GM18517 (cell line): ENCODE measurements at regions not wholly inside any gene's neighbourhood (a gene's known extent, or its start where the extent isn't known, plus 50 kb on each side); places are given as distances from the start of the nearest gene placed in this dataset.

Experiments
- ATAC-seq: cut with Tn5 transposase; IDR thresholded peaks from one replicate; pipeline ENCODE4 v1.9.1; 2021; ENCODE audit warnings: mild to moderate bottlenecking, moderate library complexity; ENCODE audit not compliant: unreplicated experiment

DNA sequence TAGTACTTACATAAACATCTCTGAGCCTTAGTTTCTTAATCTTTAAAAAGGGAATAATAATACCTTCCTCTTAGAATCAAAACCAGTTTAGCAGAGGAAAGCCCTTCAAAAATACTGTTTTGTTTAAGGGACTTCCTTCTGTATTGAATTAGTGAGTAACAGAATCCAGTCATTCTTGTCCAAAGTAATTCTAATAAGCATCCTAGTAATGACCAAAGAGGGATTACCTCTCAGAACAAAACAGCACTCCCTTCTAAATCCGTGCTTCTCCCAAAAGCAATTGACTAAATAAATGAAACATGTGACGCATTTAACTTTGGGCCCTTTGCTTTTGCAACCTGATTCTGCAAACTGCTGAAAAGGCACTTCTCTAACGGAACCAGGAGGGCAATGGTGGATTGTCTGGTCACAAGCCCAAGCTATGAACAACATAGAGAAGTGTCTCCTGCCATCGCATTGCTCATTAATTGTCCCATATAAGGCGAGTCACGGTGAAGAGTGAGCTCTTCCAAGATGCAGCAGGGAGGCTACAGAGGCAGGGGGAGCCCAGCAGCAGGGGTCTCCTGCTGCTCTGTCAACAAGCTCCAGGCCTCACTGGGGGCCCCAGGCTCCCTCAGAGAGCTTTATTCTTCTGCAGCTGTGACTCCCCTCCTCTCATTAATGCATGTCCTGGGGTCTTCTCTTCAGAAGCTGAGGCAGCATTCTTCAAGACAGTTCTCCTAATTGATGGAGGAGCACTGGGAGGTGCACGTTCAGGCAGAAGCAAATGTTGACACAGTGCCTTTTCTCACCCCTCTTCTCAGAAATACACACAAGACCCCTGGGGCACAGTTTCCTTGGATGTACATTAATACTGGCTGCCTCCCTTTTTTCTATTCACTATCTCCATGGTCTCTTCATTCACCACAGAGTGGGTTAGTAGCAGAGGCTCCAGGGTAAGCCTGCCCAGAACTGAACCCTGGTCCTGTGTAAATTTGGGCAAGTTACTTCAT, 419.6 kb upstream of the RASGEF1B start:
- ATAC-seq, result no peak

GRCh38 chr4:81884986-81885385, 413.3 kb upstream of the RASGEF1B start:
- no peak for ATAC-seq

DNA sequence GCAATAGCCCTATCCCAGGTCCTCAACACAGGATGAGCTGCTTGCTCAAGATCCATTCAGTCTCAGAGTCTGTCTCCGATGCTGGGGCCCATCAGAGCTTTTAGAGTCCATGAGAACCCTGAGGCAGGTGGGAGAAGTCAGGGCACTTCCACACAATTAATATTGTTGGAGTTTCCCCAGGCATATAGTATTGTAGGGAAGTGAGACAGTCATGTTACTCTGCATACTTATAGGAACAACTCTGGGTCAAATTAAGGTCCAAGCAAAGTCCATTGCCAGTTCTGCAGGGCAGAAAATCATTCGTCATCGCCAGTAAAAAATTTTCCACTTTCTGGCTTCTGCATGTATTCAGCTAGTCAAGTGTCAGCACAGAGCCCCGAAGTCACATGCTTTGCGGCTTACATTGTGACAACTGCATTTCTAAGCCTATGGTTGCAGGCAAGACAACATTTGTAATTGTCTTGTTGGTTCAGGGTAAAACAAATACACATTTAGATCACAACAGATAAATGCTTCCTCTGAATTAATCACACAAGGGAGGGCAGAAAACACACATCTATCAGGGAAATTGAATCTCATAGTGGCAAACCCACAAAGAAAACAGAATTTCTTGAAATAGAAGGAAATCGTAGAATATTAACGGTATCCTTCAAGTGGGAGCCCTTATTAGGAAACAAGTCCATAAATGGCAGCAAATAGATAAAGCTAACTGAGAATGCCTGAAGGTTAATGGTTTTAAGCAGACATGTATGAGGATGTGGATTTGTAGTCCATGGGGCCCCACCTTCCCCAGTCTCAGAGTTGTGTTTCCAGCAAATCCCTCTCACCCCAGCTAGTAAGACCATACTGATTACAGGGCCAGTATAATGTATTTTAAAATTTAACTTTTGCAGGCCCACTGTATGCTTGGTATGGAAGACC, 412.1 kb upstream of the RASGEF1B start:
- no peak for ATAC-seq

DNA sequence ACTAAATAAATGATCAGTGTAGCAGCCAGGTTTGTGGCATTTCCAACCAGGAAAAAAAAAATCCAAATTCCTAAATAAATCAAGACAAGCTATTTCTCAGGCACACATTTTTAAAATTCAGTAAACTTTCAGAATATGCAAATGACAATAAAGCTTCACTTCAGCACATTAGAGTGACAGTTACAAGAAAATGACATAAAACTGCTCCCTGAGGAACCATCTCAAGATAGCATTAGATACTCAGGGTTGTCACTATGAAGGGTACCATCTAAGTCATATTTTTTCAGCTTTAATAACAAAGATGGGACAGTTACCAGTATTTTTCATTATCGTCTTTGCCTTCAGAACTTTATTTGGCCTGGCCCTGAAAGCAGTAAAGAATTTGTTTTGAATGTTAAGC, 411.3 kb upstream of the RASGEF1B start:
- ATAC-seq, result no peak

- ATAC-seq, result no peak
Observed at GRCh38 chr4:81881855-81882621, 410.3 kb upstream of the RASGEF1B start.

DNA sequence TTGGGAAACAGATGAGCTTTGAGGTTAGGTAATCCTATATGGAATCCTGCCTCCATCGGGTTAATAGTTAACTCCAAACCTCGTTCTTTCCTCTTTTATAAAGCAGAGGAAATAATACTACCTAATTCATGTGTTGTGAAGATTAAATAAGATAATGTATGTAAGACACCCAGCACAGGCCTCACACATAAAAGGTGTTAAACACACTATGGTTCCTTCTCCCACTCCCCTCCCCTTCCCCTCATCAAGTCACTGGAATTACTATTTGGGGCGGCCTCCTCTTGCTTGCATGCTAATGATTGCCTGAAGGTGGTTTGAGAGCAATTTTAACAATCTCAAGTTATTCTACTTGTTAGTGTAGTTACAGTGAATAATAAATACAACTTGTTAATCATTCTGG, 404.4 kb upstream of the RASGEF1B start:
- no peak for ATAC-seq

DNA sequence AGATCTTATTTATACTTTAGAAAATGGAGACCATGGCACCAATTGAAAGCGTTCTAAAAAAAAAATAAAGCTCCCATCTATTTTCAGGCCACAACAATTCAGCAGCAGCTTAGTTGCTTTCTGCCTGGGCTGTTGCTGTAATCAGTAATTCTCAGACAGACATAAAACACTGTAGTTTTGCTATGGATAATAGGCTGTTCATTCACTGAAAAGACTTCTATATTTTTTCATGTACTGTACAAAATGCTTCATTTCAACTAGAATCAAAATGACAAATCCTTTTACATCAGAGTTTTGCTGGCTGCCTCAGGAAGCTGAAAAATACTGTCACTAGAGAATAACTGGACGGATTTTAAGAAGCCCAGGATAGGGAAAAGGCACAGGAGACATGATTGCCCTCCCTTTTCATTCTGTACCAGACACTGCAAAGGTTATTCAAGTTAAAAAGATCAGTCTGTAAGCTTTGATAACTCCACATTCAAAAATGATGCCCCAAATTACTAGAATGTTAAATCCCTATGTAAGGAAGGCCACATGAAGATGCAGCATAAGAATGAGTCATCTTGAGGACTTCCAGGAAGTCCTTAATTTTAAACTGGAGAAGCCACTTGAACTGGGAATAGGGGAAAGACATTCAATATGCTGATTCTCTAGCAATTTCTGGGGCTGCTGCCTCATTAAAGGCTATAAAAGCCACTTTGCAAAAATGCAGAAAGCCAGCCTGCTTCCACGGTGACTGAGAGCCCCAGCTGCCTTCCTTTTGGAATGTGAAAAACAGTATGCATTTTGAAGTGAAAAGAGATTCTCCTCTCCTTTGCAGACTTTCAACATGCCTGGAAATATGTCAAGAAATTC, 403.2 kb upstream of the RASGEF1B start:
- no peak for ATAC-seq

DNA sequence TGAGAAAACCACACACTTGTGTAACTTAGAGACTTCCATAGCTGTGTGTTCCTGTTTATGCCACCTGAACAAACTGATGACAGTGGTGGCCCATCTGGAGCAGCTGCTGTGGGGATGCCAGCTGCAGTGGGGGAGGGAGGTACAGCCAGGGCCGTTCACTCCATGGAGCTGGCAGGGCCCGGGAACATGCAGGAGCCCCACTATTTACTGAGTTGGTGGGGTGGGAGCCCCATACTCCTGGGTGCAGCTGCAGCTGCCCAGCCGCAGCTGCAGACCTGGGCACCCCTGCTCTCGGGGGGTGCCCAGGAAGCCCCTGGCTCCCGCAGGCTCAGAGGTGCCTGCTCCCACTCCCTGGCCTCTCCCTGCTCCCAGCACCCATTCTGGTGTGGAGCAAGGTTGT, 398.6 kb upstream of the RASGEF1B start:
- no peak for ATAC-seq

- no peak for ATAC-seq
Observed at GRCh38 chr4:81860111-81860510, 388.4 kb upstream of the RASGEF1B start.

DNA sequence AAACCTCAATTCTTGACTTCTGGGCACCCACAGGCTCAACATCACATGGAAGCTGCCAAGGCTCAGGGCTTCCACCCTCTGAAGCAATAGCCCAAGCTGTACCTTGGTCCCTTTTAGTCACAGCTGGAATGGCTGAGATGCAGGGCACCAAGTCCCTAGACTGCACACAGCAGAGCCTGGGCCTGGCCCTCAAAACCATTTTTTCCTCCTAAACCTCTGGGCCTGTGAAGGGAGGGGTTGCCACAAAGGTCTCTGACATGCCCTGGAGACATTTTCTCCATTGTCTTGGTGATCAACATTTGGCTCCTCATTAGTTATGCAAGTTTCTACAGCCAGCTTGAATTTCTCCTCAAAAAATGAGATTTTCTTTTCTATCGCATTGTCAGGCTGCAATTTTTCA, 382.7 kb upstream of the RASGEF1B start:
- ATAC-seq, result no peak

GRCh38 chr4:81852031-81852715, 380.5 kb upstream of the RASGEF1B start:
- no peak for ATAC-seq

DNA sequence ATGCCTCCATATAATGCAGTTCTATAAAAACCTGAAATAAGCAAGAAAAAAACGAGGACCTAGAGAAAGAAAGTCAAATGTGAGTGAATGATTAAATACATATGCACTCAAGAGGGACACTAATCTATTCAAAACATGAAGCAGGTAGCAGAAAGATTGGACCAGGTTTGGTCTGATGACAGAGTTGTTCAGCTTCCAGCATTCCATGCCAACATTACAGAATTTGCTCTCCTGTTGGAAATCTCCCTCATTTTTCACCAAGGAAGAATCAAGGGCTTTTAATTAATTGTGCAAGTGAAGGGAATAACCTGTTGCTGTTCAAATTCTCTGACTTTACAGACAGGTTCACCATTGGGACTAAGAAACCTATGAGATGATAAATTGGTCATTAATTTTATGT, 379.0 kb upstream of the RASGEF1B start:
- ATAC-seq, result no peak

DNA sequence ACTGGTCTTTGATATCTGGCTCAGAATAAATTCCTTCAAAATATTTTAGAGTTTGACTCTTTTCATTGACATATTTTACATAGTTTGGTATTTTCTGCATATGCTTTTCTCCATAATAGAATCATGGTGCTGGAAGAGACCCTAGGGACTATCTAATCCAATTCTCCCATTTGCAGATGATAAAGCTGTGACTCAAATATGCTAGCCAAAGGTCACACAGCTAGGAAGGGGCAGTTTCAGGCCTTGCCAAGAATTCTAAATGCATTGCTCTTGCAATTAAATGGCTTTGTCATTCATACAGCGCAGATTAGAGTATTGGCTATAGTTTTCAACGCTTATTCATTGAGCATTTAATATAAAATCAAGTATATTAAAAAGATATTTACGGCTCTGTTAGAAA, 374.1 kb upstream of the RASGEF1B start:
- no peak for ATAC-seq

DNA sequence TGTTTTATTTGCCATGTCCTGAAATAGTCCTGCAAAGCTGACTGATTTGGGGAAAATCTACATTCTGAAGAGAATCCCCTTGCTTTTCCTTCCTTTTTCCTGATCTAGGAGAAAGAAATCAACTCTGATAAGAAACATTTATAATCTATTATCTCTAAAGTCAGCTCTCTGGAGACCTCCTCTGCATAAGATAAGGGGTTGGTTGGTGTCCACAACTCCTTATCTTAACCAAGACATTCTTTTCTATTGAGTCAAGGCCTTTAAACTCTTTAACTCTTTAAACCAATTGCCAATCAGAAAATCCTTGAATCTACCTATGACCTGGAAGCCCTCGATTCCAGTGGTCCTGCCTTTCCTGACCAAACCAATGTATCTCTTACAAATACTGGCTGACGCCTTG, 373.6 kb upstream of the RASGEF1B start:
- no peak for ATAC-seq

GRCh38 chr4:81844717-81845116, 373.0 kb upstream of the RASGEF1B start:
- ATAC-seq, result peak; percentile 74

- ATAC-seq, result no peak
Observed at GRCh38 chr4:81839347-81840042, 367.8 kb upstream of the RASGEF1B start.

DNA sequence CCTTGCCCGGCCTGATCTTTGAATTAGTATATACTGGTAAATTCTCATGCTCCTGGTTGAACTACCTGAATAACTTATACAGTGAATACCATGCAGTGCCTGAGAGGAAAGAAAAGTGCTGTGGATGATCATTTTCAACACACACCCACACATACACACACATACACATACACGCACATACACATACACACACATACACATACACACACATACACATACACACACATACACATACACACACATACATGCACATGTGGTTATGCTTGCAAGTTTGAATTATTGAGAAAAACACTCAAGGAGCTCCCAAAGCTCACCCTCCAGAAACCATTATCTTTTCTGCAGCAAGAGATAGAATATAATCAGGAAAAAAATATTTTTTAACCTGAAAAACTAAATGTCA, 366.9 kb upstream of the RASGEF1B start:
- no peak for ATAC-seq

- no peak for ATAC-seq
Observed at GRCh38 chr4:81836716-81837115, 365.0 kb upstream of the RASGEF1B start.

DNA sequence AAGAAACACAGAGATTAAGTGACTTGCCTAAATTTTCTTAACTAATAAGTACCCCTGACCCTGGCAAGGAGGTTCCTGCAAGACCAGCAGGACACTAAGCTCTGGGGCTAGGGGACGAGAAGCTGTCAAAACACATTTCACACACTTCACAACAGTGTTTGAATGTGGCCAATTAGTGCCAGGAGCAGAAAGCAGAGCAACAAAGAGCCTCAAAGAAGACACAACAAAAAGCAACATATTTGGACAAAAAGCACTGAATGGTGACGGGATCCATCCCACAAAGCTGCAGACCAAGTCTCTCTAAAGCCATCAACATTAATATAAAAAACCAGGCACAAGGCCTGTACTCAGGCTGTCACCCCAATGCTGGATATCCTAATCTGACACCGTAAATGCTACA, 361.9 kb upstream of the RASGEF1B start:
- no peak for ATAC-seq
